ENCODE measurements at regions not wholly inside any gene's neighbourhood (a gene's known extent, or its start where the extent isn't known, plus 50 kb on each side); places are given as distances from the start of the nearest gene placed in this dataset.

GRCh38 chr5:89299998-89300397, 417.0 kb upstream of the MEF2C start:
- no peak for DNase-seq (ENCODE audit: low read depth in 4 of 4, low spot score in 3 of 4)

- DNase-seq (ENCODE audit: low read depth in 4 of 4, low spot score in 3 of 4), result no peak
Observed at GRCh38 chr5:89297066-89297465, 414.1 kb upstream of the MEF2C start.

GRCh38 chr5:89293810-89294209, 410.8 kb upstream of the MEF2C start:
- no peak for DNase-seq (ENCODE audit: low read depth in 4 of 4, low spot score in 3 of 4)

GRCh38 chr5:89292487-89292886, 409.5 kb upstream of the MEF2C start:
- DNase-seq (ENCODE audit: low read depth in 4 of 4, low spot score in 3 of 4), result no peak

DNA sequence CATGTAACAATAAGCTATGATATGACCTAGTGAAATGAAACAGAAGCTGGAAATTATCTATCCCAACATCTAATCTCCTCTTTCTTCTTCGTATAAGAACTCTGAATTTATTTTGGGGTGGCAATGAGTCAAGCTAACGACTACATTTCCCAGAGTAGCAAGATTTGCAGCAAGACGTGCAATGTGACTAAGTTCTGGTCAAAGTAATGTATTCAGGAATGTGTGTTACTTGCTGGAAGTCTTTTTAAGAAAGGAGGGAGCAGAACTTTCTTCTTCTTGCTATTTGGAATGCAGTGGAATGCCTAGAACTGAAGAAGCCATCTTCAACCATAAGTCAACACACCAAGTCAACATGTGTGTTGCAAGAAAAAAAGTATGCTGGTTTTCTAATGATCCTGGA, 406.6 kb upstream of the MEF2C start:
- no peak for DNase-seq (ENCODE audit: low read depth in 4 of 4, low spot score in 3 of 4)

DNA sequence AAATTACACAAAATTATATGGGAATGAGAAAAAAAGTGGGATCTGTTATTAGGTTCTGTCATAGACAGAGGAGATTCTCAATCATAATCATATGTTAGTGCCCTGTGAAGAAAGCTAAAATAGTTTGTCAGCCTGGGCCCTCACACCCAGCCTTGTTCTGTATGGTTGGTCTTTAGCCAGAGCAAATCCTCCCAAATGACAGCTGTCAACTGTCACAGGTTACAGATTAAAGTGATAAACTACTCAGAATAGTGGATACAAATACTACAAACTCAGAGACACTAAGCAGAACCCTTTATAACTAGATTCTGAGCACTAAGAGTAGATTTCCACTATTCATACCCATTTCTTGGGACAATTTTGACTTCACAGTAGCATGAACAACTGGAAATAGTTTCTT, 405.0 kb upstream of the MEF2C start:
- DNase-seq (ENCODE audit: low read depth in 4 of 4, low spot score in 3 of 4), result no peak

- no peak for DNase-seq (ENCODE audit: low read depth in 4 of 4, low spot score in 3 of 4)
Observed at GRCh38 chr5:89286320-89286719, 403.3 kb upstream of the MEF2C start.

DNA sequence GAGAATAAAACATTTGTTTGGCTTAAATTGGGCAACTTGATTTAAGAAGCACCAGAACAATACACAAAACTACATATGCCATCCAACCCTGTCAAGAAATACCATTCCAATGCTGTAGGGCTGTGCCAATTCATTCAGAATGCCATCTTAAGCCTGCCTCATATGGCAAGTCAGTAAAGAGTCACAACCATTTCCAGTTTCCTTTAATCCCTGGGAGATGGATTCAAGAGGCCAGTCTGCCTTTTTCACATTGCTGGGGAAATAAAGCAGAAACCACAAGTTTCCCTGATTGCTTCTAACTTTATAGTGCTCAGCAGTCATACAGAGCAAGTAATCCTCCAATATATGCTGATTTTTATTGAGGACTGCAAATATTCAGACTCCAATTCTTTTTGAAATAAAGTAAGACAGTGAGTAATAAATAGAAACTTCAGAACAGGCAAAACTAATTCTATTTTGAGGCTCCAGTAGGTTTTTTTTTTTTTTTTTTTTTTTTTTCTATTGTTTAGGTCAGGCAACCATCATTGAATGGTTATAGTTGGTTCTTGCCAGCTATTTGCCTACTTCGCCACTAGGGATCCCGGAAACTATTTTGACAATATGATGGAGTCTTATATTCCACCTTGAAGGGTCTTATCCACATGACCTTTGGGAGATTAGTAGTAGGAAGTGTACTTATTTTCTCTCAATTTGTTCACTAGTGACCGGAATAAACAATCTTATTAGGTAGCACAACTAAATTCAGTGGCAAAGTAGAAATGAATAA, 400.9 kb upstream of the MEF2C start:
- DNase-seq (ENCODE audit: low read depth in 4 of 4, low spot score in 3 of 4), result no peak

DNA sequence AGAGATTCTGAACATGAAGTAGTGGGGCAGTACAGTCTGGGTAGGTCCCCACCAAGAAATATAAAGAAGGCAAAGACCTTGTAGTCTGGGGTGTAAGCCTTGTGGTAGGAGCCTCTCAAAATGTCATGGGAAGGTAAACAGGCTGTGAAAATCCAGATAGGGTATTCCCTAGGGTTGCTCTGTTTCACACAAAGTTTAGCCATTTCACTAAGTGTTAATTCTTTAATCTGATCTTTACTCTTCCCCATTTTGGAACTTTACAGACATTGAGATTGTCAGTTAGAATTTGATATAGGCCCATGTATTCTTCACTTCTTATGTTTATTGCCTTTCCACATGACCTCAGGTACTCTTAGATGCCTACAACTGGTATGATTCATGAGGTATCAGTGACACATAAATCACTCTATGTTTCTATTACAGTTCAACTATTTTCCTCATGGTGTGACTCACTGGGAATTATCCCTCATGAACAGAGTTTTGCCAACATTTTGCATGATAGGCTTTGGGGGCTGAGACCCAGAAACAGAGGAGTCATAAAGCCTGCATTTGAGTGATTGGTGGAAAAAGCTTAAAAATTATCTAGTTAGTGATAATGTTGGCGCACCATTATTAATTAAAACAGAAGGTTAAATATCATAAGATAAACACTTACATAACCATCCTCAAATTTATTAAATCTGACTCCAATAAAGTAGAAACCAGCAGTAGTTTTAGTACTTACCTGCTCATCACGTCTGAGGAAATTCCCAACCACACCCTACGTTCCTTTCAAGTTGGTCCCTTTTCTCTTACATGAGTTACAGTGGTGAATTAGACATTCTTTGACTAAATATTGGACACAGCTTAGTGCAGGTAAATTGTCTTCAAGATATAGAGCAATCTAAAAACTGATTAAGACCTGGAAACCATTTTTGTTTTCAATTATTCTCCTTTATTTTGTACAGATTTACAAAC, 399.8 kb upstream of the MEF2C start:
- DNase-seq (ENCODE audit: low read depth in 4 of 4, low spot score in 3 of 4), result no peak

DNA sequence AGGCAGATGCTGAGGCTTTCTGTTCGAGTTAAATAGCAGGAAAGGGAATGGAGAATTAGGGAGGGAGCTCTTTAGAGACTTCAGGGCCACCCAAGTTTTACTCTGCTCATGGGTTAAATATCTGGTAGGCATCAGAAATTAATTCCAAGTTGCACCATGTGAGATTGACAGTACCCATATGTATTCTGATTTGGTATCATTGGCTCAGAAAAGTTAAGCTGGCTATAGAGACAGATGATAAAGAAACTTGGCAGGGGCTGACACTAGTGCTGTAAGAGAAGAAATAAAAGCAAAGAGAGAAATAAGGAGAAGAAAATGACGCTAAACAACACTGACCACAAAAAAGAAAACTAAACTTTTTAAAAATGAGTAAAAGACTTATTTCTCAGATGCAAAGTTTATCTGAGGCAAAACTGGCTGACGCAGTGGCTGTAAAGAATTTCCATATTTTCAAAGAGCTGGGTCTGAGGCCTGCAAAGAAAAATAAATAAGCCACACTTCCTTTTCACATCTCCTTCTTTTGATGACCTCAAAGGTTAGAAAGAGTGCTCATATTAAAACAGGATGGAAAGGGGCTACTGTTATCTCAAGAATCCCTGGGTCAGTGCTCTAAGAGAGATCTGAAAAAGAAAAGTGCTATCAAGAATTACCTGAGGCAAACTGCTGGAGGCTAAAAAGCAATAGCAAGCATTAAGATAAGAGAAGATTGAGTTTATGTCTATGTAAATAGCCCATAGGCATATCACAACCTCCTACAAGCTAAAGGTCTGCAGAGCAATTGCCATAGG, 399.0 kb upstream of the MEF2C start:
- DNase-seq (ENCODE audit: low read depth in 4 of 4, low spot score in 3 of 4), result no peak

GRCh38 chr5:89281211-89281610, 398.2 kb upstream of the MEF2C start:
- no peak for DNase-seq (ENCODE audit: low read depth in 4 of 4, low spot score in 3 of 4)

DNA sequence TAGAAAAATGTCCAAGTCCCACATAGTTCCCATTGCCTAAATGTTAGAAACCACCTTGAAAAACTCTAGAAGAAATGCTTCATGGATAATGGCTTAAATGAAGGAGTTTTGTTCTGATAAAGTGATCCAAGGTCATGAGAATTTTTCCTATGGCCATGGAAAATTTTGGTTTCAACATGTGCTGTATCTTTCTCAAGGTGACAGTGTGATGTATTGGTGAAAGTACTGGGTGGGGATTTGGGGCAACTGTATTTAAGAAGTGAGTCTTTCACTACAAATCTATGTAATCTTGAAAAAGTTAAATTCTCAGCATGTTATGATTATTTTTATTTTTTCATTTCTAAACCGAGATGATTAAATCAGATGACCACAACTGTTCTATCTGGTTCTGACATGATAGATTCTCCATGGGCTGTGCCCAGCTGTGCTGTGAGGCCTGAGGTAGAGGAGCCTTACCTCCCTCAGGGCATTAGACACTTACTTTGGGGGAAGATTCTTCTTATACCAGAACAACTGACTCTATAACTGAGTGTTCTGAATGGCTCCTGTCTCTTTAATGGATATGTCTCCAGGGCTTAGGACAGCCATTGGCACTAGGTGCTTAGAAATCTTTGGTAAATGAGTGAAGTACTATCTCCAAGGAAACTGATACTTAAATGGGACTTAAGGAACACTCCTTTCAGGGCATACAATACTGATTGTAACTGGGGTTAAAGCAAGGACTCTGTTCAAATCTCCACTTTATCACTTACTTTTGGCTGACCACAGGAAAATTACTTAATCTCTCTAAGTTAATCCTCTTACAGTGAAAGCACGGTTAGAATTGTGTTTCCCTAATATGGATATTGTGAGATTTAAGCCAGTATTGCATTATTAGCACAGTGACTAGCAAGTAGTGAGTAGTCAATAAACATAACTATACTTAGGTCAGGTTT, 397.4 kb upstream of the MEF2C start:
- no peak for DNase-seq (ENCODE audit: low read depth in 4 of 4, low spot score in 3 of 4)

GRCh38 chr5:89279391-89280036, 396.5 kb upstream of the MEF2C start:
- no peak for DNase-seq (ENCODE audit: low read depth in 4 of 4, low spot score in 3 of 4)

DNA sequence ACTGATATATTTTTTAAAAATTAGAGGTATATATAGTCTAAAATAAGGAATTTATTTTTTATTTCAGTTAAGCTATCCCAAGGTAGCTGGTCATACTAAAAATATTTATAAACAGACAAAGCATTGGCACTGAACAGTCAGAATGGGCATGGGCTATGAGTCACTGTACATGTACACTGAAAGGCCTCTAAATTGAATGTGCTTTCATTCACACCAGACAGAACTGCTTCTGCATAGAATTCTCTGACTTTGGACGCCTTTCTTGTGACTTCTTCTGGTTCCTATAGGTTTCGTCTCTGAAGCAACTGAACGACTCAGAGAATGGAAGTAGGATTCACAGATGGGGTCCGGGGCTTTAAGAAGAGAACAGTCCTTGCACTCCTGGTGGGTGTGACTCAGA, 394.8 kb upstream of the MEF2C start:
- DNase-seq (ENCODE audit: low read depth in 4 of 4, low spot score in 3 of 4), result no peak

- no peak for DNase-seq (ENCODE audit: low read depth in 4 of 4, low spot score in 3 of 4)
Observed at GRCh38 chr5:89276566-89277305, 393.8 kb upstream of the MEF2C start.

- DNase-seq (ENCODE audit: low read depth in 4 of 4, low spot score in 3 of 4), result no peak
Observed at GRCh38 chr5:89275066-89275855, 392.3 kb upstream of the MEF2C start.

DNA sequence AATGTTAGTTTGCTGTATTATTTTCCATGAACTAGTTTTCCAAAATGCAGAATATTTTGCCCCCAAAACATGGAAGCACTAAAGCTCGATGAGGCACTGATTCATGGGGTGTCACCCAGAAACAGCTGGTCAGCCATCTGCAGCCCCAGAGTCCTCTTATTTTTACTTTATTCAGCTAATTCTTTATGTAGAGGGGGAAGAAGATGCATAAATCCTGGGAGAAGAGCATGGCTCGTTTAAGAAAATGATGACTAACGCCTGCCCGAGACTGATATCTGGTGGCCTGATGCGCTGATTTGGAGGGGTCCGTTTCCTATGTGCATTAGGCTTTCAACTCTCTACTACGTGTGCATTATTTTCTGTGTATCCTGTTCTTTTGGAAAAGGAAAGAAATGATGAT, 390.3 kb upstream of the MEF2C start:
- DNase-seq (ENCODE audit: low read depth in 4 of 4, low spot score in 3 of 4), result no peak

DNA sequence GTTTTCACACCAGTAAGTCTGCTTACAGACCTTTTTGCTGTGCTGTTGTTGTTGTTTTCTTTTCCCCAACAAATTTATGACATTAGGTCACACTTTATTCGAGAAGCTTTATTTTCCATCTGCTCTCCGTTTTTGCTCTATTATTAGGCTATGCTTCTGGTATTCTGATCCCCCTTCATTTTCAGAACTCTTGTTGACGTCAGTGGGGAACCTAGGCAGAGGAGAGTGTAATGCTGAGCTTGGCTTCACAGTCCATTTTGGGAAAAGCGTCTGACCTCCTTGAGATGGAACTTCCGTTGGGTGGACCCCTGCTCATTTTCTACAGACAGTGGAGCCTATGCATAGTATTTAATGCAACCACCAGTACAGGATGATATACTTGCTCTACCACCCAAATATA, 387.9 kb upstream of the MEF2C start:
- DNase-seq (ENCODE audit: low read depth in 4 of 4, low spot score in 3 of 4), result no peak
